HG03442 (cell line): ENCODE measurements at regions not wholly inside any gene's neighbourhood (a gene's known extent, or its start where the extent isn't known, plus 50 kb on each side); places are given as distances from the start of the nearest gene placed in this dataset.
"Not testable (repeated sequence)": the region's sequence is repeated elsewhere in the genome, so short reads cannot be mapped to it uniquely, and the experiment has no call there.

Experiments
- ATAC-seq: cut with Tn5 transposase; IDR thresholded peaks from one replicate; pipeline ENCODE4 v1.9.1; 2021; ENCODE audit warnings: mild to moderate bottlenecking, moderate library complexity; ENCODE audit not compliant: unreplicated experiment

- no peak for ATAC-seq
Measured at GRCh38 chr7:15143936-15144335, 241.4 kb upstream of the DGKB start.

DNA sequence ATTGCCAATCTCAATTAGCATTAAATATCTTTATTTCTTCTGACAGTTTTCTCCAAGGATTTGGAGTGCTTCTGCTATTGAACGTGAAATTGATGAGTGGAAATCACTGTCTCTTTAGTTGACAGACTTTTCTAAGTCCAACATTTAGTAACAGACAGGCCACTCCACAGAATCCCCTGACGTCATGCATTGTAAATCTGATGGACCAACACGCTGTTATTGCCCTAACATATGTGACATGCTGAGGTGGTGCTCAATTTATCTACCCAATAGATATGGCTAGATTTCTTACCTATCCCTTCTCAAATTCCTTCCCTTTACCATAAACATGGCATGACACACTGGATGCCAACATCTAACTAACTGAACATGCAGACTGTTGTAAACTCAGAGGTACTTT is 240.6 kb upstream of the DGKB start:
- no peak for ATAC-seq

GRCh38 chr7:15140431-15140830 is 237.9 kb upstream of the DGKB start:
- no peak for ATAC-seq

GRCh38 chr7:15131661-15132060 is 229.1 kb upstream of the DGKB start:
- no peak for ATAC-seq

DNA sequence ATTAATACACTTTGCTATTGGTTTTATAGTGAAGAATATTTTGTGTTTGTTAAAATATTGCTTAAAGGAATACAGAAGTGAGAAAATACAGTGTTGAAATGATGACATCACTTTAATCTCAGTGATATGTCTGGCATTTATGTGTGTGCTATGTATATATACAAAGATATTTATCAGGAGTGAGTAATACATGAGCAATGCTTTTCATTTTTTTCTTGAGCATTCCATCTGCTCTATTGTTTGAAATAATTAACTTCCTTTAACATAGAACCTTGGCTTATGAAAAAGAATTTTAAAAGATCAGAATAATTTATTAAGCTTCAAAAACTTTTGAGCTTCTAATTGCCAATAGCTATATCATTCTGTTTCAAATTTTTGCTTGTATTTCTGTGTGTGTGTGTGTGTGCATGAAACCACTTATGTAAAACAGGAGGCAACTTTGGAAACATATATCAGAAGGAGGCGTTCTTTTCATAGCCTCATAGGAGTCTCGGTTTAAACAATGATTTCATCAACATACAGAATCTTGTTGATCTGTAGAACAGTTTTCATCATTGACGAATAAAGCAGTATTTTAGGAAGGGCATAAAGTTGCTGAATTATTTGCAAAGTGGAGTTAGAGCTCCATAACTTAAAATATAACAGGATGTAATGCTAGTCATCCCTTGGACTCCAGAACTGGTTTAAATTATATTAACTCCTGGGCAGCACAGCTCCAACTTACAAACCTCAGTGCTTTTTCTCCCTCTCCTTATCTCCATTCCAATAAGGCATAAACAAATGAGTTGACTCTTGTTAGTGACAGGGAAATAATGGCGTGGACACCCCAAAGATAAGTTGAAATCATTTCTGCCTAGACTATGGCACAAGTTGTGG is 228.4 kb upstream of the DGKB start:
- no peak for ATAC-seq

- ATAC-seq, result no peak
Measured at GRCh38 chr7:15128716-15129115, 226.2 kb upstream of the DGKB start.

- not testable (repeated sequence) for ATAC-seq
Measured at GRCh38 chr7:15126653-15127052, 224.1 kb upstream of the DGKB start.

DNA sequence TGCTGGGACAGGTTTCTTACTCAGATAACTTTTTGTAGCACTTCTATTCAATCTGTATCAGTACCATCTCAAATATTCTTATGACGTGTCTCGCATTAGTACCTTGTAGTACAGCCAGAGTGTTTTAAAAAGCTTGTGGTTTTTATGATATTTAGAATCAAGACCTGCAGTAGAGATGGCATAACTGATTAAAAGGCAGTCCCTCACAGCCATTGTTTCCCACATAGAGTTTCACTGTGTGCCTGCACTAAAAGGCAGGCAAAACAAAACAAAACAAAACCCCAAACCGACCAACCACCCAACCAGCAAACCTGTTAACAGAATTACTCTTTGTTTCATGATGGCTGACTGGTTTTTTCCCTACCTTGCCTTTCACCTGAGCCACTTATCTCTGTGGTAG is 221.3 kb upstream of the DGKB start:
- no peak for ATAC-seq

DNA sequence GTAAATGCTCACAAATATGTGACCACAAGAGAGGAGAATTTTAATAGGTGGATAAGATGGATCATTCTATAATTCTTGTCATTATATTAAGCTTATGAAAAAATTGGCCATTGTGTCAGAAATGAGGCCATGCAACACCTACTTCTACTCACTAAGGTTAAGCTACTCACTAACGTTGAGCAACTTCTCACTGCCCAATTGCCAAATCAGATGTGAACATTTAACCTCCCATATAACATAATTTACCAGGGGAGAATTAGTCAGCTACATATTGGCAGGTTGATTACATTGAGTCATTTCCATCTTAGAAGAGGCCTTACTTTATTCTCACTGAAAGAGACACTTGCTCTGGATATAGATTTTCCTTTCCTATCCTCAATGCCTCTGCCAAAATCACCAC is 211.2 kb upstream of the DGKB start:
- no peak for ATAC-seq

GRCh38 chr7:15105711-15106110 is 203.2 kb upstream of the DGKB start:
- no peak for ATAC-seq

- ATAC-seq, result no peak
Measured at GRCh38 chr7:15104411-15105092, 202.0 kb upstream of the DGKB start.

GRCh38 chr7:15099074-15099473 is 196.5 kb upstream of the DGKB start:
- no peak for ATAC-seq

- ATAC-seq, result no peak
Measured at GRCh38 chr7:15096853-15097252, 194.3 kb upstream of the DGKB start.

DNA sequence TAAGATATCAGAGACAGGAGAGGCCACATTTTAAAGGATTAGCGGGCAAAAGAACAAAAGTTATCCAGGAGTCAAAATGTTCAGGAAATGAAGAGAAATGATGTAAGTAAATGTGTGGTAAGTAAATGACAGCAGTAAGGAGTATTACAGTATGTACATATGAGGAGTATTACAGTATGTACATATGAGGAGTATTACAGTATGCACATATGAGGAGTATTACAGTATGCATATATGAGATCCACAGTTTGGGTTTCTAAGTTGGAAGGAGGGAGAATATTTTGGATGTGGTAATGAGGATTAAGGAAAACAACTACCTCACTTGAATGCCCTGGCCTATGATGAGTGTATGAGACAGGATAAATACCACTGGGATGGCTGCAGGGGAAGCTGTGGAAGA is 192.4 kb upstream of the DGKB start:
- ATAC-seq, result no peak

DNA sequence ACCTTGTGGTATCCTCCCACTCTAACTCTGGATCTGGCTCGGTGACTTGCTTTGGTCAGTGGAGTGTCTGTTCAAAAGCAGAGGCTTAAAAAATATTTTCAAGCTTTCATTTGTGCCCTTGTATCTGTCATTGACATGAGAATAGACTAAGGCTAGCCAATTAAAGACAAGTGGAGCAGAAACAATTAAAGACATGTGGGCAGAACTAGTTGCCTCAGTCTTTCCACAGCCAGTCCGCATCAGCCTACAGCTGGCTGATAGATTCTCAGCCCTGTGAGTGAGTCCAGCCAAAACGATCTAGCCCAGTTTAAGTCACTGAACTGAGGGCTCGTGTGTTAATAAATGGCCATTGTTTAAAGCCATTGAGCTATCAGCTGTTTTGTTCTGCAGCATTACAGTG is 185.2 kb upstream of the DGKB start:
- ATAC-seq, result no peak

DNA sequence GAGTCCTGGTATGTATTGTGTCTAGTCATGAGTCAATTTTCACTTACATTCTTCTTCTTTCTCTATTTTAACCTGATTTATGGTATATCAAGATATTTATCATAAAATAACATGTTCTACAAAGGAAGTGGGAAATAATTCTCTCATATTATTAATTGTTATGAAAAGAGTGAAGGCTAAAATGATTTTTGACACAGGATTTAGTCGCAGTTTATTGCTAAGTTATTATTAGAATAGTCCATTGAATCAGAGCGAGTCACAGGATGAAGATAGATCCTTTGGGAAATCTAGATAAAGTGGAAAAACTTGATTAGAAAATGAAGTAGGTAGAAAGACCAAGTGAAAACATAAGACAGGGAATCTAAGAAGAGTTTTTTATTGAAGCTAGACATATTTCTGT is 184.3 kb upstream of the DGKB start:
- no peak for ATAC-seq

- no peak for ATAC-seq
Measured at GRCh38 chr7:15086131-15086611, 183.6 kb upstream of the DGKB start.

GRCh38 chr7:15085366-15085765 is 182.8 kb upstream of the DGKB start:
- no peak for ATAC-seq

- no peak for ATAC-seq
Measured at GRCh38 chr7:15084368-15084767, 181.8 kb upstream of the DGKB start.

DNA sequence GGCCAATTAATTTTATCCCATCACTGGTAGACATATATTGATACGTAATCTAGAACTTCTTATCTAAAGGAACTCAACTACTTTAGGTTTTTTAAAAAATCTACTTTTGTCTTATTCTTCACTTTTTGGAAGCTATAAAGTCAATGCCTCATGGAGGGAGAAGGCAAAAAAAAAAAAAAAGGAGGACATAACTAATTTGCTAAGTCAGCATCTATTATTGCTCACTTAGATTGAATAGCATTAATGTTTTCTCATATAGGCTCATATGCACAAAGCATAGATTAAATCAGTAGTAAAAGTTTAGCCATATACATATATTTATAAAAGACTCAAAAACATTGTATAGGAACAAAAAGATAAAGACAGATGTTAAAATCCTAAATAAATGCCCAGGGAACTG is 179.3 kb upstream of the DGKB start:
- no peak for ATAC-seq

GRCh38 chr7:15073301-15073700 is 170.8 kb upstream of the DGKB start:
- ATAC-seq, result no peak

- no peak for ATAC-seq
Measured at GRCh38 chr7:15068324-15068723, 165.8 kb upstream of the DGKB start.
